ENCODE measurements at regions not wholly inside any gene's neighbourhood (a gene's known extent, or its start where the extent isn't known, plus 50 kb on each side); places are given as distances from the start of the nearest gene placed in this dataset.

- H3K4me1 Mint-ChIP-seq: peaks cover 16% of the 10 kb centered on the region
- no peaks in the 10 kb centered on the region for H3K27me3 Mint-ChIP-seq (ENCODE audit: low read depth)
- H3K9me3 Mint-ChIP-seq: no peaks in the 10 kb centered on the region
- TF ChIP-seq CTCF (conservative IDR thresholded peaks at IDR 0.05): no peak
- no peak overlapping the region for H3K4me3 Mint-ChIP-seq
- H3K27ac Mint-ChIP-seq (ENCODE audit: unreplicated experiment): no peak overlapping the region
- no peak for DNase-seq (ENCODE audit: low read depth, low spot score)
- H3K36me3 Mint-ChIP-seq (ENCODE audit: low read depth): no peaks in the 10 kb centered on the region
These were observed 84.4 kb downstream of the TMEM215 start for GRCh38 chr9:32867601-32868204.

DNA sequence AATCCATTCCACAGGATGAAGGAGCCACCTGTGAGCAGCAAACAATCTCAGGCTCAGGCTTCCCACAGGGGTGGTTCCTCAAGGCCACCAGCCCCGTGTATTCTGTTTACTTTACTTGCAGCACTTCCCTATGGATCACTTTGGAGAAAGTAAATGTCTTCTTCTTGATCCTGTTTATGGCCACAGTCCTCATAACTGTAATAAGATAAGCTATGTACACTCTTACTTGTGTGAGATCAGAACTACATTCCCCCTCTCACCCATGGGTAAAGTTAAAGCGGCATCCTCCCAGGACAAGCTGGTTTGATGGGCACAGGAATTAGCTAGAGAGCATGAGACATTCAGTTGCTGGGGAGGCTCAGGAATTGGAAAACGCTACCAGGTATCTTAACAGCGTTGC, 86.1 kb downstream of the TMEM215 start:
- Mint-ChIP-seq H3K4me1 (peaks cover 10% of the 10 kb centered on the region), H3K36me3 (ENCODE audit: low read depth) (no peaks in the 10 kb centered on the region), H3K27me3 (ENCODE audit: low read depth) (no peaks in the 10 kb centered on the region), H3K9me3 (no peaks in the 10 kb centered on the region), H3K4me3 (no peak overlapping the region), H3K27ac (ENCODE audit: unreplicated experiment) (no peak overlapping the region)
- no peak for DNase-seq (ENCODE audit: low read depth, low spot score)
- TF ChIP-seq CTCF (conservative IDR thresholded peaks at IDR 0.05): no peak

DNA sequence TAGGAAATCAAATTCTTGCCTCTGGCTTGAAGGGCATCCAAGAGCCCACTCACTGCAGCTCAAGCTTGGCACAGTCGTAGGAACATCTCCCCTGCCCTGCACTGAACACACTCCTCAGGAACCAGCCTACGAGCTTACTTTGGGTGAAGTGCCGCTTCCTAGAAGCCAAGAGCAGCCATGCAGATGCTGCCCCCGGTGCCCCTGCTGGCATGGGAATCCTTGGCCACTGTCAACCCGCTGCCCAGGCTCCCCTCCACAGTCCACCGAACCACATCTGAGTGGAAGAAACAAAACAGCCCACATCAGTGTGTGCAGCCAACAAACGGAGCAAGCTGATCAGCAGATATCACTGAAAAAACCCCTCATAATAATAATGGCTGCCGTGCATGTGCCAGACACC, 89.8 kb downstream of the TMEM215 start:
- no peak for TF ChIP-seq CTCF (conservative IDR thresholded peaks at IDR 0.05)
- Mint-ChIP-seq H3K27me3 (ENCODE audit: low read depth) (no peaks in the 10 kb centered on the region), H3K4me1 (peaks cover 33% of the 10 kb centered on the region), H3K9me3 (peaks cover 3% of the 10 kb centered on the region), H3K27ac (ENCODE audit: unreplicated experiment) (peak overlapping the region; percentile 36), H3K36me3 (ENCODE audit: low read depth) (no peaks in the 10 kb centered on the region), H3K4me3 (no peak overlapping the region)
- no peak for DNase-seq (ENCODE audit: low read depth, low spot score)

DNA sequence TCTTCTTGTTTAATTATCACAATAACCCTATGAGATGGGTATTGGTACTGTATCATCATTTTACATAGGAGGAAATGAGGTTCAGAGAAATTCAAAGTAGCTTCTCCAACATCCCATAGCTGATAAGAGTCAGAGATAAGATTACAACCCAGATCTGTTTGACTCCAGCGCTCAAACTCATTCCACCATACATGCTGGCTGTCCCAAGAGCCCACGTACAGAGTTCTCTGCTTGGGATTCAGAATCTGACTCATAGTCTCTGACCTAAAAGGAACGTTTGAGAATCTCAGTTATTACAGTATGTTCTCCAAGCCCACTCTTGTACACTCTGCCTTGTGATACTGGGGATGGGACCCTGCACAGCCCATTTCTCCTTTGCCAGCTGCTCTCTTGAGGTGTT, 90.2 kb downstream of the TMEM215 start:
- no peak for DNase-seq (ENCODE audit: low read depth, low spot score)
- Mint-ChIP-seq H3K27ac (ENCODE audit: unreplicated experiment) (peak overlapping the region; percentile 36), H3K4me3 (no peak overlapping the region), H3K9me3 (peaks cover 3% of the 10 kb centered on the region), H3K4me1 (peaks cover 35% of the 10 kb centered on the region), H3K36me3 (ENCODE audit: low read depth) (no peaks in the 10 kb centered on the region), H3K27me3 (ENCODE audit: low read depth) (no peaks in the 10 kb centered on the region)
- TF ChIP-seq CTCF (conservative IDR thresholded peaks at IDR 0.05): no peak

- Mint-ChIP-seq H3K27me3 (ENCODE audit: low read depth) (no peaks in the 10 kb centered on the region), H3K36me3 (ENCODE audit: low read depth) (no peaks in the 10 kb centered on the region), H3K4me3 (no peak overlapping the region), H3K4me1 (peaks cover 35% of the 10 kb centered on the region), H3K9me3 (peaks cover 3% of the 10 kb centered on the region), H3K27ac (ENCODE audit: unreplicated experiment) (peak overlapping the region; percentile 46)
- TF ChIP-seq CTCF (conservative IDR thresholded peaks at IDR 0.05): no peak
- DNase-seq (ENCODE audit: low read depth, low spot score): no peak
These were observed 91.9 kb downstream of the TMEM215 start for GRCh38 chr9:32875242-32875641.
